ENCODE measurements at regions not wholly inside any gene's neighbourhood (a gene's known extent, or its start where the extent isn't known, plus 50 kb on each side); places are given as distances from the start of the nearest gene placed in this dataset.
"Not testable (repeated sequence)": the region's sequence is repeated elsewhere in the genome, so short reads cannot be mapped to it uniquely, and the experiment has no call there.

DNA sequence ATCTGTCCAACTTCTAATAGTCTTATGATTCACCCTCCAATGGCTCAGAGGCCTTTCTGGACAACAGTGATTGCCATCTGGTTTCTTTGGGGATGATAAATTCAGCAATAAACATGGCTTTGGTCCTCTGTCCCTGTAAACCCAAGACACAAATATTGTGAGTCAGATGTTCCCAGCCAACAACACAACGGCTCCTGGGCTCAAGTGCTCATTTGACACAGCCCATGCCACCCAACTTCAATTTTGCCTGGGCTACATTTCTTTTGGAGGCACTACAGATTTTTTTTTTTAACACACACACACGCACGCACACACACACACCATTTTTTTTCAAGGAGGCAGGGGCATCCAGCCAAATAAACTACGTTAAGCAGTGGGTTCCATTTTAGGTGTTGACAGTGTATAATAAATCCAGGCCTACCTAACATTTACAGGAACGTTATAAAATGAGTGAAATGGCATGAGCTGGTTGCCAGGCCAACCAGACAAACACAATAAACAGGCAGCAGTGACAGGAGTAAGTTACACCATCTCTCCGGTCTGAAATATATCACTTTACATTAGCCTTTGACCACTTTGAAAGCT lies 939.9 kb upstream of the SOX9 start:
- DNase-seq, result no peak

DNA sequence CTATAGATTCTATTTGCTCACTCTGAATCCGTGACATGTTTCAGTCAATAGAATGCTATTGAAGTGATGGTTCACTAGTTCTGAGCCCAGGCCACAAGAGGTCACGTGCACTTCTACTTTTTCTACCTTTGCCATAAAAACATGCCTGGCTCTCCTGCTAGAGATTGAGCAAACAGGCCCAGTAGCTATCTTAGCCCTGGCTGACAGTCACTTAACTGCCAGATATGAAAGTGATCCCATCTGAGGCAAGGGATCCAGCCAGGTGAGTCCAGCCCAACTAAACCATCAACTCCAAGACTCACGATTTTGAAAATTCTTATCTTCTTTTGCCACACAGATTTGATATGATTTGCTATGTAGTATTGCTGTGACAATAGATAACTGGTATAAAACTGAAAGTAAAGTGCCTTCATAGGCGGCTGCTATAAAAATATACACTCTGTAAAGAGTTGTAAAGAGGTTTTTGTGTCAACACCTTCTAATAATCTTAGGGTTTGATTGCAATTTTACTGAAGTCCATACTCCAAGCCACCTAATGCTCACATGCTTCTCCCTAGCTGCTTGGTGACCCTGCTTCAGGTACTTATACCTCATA lies 937.7 kb upstream of the SOX9 start:
- no peak for DNase-seq

DNA sequence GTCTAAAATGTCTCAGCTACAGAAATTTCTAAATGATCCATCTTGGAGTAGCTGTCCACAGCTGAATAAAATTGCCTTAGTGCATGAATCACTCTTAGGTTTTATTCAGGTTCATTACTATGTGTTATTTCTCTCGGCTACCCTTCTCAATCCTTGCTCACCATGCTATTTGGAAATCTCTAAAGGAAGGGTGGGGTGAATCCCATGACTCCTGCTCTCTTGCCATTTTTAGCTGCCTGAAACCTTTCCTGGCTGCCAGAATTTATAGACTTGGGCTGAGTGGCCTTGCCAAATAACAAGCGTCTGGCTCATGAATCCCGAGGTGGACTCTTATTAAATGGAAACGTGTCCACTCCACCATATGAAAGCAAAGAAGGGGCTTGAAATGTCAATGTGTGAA lies 936.1 kb upstream of the SOX9 start:
- no peak for DNase-seq

DNA sequence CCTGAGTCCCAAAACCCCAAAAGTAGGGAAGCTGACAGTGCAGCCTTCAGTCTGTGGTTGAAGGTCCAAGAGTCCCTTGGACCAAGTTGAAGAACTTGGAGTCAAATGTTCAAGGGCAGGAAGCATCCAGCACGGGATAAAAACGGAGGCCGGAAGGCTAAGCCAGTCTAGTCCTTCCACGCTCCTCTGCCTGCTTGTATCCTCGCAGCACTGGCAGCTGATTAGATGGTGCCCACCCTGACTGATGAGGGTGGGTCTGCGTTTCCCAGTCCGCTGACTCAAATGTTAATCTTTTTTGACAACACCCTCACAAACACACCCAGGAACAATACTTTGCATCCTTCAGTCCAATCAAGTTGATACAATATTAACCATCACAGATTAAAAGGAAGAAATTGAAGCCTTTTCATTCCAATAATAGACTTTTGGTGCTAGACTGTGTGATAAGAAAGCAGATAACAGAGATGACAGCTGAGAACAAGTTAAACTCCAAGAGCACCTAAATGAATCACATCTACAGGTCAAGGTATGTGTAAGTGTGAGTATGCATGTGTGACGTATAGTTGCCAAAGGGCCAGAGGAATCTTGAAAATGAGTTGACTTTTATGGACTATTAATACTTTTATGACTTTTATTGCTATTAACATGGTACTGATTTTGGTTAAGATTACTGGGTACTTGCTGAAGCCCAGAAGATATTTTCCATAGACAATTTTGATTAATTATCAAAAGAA lies 933.5 kb upstream of the SOX9 start:
- no peak for DNase-seq

DNA sequence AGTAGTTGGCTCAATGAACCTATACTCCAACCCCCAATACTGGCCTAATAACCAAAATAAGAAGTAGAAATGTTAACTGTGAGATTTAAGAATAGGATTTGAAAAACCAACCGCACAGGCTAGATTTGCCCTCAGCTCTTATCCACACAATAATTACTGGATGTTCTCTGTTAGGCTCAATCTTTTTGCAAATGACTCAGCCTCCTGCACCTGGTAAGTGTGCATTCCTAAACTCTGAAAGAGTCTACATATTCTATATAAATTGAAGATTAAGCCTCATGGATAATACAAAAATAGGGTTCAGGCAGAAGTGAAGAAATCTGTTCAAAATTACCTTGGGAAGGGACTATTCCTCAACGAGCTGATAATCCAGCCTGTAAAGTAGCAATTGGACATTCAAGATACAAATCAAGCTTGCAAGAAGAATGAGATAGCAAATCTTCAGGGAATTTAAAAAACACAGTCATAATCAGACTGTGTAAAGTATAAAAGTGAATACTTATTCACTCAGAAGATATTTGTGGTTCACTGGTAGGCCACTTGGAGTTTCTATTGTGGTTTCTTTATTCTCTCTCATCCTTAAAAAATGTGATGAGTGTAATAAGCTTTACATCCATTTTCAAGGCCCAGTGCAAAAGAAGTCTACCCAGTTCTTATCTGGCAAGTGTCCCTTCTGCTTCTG lies 931.9 kb upstream of the SOX9 start:
- DNase-seq, result no peak

DNA sequence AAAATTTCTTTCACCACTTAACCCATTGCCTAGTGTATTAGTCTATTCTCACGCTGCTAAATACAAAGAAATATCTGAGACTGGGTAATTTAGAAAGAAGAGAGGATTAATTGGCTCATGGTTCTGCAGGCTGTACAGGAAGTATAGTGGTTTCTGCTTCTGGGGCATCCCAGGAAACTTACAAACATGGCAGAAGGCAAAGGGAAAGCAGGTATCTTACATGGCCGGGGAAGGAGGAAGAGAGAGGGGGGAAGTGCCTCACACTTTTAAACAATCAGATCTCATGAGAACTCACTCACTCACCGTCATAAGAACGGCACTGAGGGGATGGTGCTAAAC lies 931.4 kb upstream of the SOX9 start:
- no peak for DNase-seq

DNA sequence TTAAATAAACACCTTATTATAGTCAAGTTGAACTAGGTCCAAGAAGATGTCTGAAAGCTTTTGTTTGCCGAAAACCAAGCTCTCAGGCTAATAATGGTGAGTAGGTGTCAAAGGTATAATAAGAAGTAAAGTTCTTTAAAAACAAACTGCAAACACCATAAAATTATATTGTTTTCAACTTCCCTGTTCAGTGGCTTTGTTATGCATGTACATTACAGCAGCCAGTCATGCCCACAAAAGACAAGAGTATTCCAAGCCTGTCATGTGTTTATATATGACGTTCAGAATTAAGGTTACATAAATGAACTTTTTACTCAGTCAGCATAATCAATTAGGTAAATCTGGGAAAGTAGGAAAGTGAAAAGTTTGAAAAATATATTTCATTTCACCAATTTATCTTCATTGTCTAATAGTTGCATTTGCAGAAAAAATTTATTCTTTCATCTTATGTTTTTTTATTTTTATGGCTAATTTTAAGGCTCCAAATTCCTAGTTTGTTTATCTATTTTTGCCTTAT lies 928.7 kb upstream of the SOX9 start:
- no peak for DNase-seq

DNA sequence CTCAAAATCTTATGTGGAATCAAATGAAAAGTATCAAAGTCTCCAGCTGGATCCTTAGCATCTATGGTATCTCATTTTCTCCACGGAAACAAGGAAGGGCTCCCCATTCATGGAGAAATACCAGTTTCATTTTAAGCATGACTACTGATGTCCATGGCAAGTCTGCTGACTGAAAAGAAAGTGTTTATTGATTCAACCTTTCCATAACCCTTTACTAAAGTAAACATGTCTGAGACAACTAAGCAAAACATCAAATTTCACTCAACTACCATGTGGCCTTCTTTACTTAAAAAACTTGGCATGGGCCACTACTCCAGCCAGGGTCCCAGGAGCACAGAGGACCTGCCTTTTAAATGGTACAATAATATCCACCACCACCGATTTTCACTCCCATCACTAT lies 928.0 kb upstream of the SOX9 start:
- DNase-seq, result no peak

DNA sequence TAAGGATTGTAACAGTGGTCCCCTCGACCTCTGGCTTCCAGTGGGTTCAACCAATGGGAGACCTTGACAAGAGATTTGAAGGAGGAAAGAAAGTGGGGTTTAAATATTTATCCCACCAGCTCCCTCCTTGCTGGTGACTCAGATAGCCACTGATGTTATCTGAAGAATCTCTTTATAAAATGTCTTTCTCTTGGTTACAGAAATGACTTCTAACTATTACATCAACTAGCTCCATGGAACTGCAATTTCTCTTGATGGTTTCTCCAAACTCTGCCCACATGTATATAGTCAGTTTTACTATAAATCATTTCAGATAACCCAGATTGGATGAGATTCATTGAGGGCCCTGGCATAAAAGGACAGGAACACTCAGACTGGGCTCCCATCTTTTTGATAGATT lies 920.2 kb upstream of the SOX9 start:
- no peak for DNase-seq

DNA sequence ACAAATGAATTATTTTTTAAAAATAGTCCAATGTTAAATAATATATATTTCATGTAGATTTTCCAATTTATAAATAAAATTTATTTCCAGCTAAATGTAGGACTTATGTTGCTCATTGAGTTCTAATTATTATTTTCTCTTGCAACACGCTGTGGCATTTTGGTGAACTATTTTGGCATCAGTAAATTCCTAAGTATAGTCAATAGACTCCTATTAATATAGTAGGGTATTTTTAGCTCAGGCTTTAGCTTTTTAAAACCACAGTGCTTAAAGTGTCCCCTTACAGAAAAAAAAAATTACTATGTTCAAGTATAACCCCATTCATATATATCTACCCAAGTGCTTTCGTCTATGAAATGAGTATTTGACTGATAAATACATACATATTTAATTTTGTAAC lies 919.2 kb upstream of the SOX9 start:
- DNase-seq, result no peak

DNA sequence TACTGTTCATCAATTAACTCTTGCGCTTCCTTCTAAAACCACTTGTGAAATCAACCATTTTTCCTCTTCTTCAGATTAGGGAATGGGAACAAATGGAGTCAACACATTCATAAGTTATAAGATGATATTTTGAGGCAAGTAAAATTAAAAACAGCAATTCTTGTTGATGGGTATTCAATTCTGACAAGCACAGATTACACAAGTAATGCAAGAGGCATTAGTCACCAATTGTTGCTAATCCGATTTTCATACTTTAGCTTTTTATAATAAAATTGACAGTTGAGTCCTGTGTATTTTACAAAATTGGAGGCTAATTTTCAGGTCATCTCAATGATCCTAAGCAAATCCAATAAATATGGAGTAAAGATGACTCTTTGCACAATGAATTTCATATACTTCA lies 918.4 kb upstream of the SOX9 start:
- no peak for DNase-seq

DNA sequence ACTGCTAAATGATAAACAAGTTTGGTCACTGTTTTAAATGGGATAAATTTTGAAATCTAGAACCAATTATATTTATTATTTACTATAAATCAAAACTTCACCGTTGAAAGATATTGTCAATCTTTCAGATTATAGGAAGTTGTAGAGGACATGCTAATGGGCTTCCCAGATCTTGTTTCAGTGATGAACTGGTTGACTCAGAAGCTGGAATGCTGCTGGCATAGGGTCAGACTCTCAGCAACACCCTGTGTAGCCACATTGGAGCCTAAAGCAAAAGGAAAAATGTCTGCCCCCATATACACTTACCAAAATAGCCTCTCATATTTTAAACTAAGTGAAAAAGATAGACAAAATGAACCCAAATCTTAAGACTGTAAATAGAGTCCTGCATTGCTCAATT lies 916.9 kb upstream of the SOX9 start:
- DNase-seq, result no peak

DNA sequence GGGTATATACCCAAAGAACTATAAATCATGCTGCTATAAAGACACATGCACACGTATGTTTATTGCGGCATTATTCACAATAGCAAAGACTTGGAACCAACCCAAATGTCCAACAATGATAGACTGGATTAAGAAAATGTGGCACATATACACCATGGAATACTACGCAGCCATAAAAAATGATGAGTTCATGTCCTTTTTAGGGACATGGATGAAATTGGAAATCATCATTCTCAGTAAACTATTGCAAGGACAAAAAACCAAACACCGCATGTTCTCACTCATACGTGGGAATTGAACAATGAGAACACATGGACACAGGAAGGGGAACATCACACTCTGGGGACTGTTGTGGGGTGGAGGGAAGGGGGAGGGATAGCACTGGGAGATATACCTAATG lies 914.9 kb upstream of the SOX9 start:
- DNase-seq, result not testable (repeated sequence)

DNA sequence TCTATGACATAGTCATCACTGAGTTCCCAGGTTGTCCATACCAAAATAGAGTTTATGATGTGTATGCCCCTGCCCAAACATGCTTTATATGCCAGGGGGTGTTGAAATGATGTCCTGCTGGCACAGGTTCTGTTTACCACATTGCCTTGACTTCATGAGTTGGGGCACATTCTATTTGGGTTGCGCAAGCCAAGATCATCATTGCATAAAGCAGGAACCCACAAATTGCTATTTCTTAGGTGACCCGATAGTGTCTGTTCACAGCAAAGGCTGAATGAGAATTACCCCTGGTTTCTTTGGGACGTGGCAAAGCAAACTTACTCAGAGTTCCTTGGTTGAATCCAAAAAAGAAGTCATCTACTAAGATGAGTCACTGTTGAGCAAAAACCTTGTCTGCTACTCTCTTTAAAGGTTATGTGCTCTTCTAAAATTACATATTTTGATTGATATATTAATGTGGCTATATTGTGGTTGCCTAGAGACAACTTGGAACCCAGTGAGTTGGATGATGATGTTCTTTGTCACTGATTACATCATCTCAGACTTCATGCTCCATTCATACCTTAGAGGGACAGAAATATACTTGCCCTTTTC lies 912.6 kb upstream of the SOX9 start:
- no peak for DNase-seq

DNA sequence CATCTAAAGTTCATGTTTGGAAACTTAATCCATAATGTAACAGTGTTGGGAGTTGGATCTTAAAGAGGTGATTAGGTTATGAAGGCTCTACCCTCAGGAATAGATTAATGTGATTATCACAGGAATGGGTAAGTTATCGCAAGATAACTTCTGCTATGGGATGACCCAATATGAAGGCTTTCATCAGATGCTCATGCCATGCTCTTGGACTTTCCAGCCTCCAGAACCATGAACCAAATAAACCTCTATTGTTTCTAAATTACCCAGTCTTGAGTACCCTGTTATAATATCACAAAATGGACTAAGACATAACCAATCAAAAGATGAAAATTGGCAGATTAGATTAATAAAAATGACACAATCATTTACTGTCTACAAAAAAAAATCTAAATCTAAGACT lies 906.9 kb upstream of the SOX9 start:
- no peak for DNase-seq

DNA sequence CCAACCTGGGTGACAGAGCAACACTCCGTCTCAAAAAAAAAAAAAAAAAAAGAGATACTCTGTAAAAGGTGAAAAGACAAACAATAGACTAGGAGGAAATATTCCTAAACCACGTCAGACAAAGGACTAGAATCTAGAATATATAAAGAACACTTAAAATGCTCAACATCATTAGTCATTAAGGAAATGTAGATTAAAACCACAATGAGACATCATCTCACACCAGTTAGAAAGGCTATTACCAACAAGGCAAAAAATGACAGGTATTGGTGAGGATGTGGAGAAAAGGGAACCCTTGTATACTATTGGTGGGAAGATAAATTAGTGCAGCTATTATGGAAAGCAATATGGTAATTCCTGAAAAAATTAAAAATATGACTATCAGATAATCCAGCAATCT lies 903.1 kb upstream of the SOX9 start:
- no peak for DNase-seq

DNA sequence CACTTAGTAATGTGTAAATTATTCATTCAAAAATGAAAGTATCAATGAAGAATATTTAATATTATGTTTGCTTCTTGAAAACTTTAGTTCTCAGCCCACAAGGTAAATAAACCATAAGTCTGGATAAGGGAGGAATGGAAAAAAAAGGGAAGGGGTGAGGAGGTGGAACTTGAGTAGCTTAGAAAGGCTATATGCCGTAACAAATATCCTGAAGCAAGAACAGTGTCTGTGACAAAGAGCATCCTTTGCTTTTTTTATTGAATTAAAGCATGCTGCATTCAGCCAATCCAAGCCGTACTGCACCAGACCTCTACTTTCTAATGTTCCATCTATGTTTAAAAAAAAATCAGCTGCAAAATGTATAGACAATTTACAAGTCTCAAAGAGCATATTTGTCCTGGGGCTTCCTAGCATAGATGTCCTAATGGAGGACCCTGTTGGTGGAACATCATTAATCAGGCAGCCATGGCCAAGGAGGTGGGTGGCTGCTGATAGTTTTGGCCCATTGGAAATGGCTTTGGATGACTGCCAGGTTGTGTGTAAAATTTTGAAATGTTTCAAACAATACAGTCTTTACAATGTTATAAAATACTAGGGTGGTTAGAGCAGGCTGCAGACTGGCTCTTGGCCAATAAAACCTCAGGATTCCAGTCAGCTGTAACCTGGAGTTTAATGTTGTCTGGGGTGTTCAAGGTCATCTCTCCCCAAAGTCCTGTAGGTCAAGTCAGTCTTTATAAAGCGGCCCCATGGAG lies 895.8 kb upstream of the SOX9 start:
- no peak for DNase-seq

DNA sequence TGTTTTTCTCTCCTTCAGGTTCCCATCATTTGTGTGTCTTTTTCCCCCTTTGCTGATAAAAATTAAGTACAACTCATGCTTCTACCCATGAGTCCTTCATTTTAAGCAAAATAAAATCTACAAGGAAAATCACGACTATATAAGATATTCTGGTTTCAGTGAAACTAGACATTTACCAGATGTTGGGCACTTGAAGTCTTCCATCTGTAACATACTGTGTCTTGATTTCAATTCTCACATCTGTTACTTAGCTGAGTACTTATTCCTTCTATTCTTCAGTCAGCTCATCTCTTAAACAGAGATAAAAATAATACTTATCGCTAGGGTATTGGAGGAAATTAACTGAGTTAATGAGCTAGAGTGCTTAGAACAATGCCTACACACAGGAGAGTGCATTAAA lies 893.0 kb upstream of the SOX9 start:
- DNase-seq, result no peak

DNA sequence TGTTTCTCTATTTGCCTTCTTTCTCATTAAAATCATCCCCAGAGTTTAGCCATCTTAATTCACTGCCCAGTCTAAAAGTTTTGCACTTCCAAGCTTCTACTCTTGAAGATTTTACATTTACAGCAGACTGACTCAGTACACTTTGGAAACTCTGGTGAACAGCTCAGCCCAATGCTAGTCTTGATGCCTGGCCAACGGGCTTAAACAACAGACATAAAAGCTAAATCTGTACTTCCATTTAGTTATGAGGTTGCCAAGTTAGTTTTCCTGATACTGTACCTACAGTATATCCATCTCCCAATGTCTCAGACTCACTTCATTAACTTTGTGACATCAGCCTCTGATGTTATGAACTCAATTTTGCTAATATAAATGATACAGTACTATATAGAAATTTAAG lies 891.8 kb upstream of the SOX9 start:
- no peak for DNase-seq

DNA sequence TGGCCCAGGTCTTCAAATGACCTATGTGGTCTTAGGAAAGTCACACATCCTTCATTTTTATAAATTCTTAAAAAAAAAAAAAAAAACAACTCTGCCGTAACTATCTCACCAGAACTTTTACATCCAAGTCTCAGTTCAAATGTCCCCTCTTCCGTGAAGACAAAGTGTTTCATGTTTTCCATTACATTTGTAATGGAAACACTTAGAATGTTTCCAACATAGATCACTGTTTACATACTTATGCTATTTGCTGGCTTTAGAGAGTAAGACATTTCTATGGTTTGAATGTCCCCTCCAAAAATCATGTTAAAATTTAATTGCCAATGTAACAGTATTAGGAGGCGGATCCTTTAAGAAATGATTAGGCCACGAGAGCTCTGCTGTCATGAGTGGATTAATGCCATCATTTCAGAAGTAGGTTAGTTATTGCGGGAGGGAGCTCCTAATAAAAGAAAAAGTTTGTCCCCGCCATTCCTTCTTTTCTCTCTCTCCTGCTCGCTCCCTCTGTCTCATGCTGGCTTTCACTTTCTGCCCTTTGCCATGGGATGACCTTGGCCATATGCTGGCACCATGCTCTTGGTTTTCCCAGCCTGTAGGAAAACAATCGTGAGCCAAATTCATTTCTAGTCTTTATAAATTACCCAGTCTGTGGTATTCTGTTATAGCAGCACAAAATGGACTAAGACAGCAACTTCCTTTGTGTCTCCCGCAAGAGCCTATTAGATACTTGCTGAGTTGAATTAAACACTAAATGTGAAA lies 887.8 kb upstream of the SOX9 start:
- no peak for DNase-seq

DNA sequence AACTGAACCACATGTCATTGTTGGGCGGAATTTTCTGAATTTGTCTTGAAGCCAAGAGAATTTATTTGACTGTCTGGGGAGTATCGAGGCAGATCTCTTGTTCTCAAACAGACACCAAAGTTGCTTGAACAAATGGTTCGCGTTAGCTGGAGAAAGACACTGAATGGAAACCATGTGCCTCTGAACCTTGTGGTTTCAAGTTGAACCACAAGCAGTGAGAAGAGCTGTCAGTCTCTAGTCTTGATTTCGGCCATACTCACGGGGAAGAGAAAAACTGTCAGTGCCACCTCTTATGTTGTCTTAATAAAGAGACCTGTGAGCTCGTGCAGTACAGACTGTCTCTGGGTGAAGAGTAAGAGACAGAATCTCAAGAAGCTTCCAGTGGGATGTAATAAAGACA lies 886.5 kb upstream of the SOX9 start:
- DNase-seq, result no peak

DNA sequence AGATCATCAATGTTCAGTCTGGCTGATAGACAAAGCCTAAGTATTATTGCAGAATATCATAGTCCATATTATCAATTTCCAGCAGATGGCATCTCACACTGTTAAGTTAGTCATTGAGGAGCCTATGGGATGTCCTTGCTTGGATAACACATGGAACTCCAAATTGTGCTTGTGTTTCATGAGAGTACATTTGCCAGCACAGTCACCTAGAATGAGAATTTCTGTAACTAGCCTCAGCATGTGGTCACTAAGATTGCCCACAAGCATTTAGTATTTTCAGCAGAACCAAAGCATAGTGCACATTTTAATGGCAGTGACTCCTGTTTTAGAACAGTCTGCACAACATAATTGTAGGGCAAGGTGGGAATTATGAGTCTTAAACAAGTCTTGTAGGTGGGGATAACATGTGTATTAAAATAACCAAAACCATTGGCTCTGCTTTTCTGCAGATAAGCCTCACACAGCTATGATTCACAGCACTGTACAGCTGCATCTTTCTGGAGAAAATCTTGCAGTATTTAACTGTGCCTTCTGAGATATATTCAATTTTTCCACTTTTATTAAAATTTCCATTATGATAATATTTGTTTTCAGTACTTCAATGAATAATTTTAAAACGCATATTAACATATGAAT lies 882.8 kb upstream of the SOX9 start:
- no peak for DNase-seq
